OCI-LY7 (cell line): ENCODE measurements at regions not wholly inside any gene's neighbourhood (a gene's known extent, or its start where the extent isn't known, plus 50 kb on each side); places are given as distances from the start of the nearest gene placed in this dataset.

ENCODE experiments used
- BruUV-seq: library from RNA; stranded (reverse); fragments of 400-500 nt; replicated peaks from 2 replicates; lab custom pipeline; 2021; lab: Mats Ljungman, UMichigan
- CTCF ChIA-PET: fragments of 300-600 bp; sonication (Branson Sonifier 250); formaldehyde crosslinking; loops from one replicate; lab custom pipeline; 2022; ENCODE audit warnings: antibody characterized with exemption; ENCODE audit not compliant: unreplicated experiment; lab: Charles Lee
- POLR2A ChIA-PET: fragments of 300-600 bp; sonication (Branson Sonifier 250); formaldehyde crosslinking; loops from one replicate; lab custom pipeline; 2022; ENCODE audit warnings: antibody characterized with exemption; lab: Charles Lee
- DNase-seq: peaks from one replicate; pipeline ENCODE4 v3.0.0-alpha.2; 2015; ENCODE audit warnings: low spot score
- H2AFZ ChIP-seq: fragments of 200-600 bp; sonication (generic), shearing (Covaris generic); 2 replicates; pipeline ENCODE4 v1.6.1; 2014; ENCODE audit warnings: mild to moderate bottlenecking, antibody characterized with exemption, low read length, moderate library complexity
- H3K27ac ChIP-seq: fragments of 200-600 bp; sonication (generic); 2 replicates; pipeline ENCODE4 v1.5.1; 2014; ENCODE audit warnings: mixed run types, low read depth, mild to moderate bottlenecking, moderate library complexity, low read length, inconsistent platforms; ENCODE audit not compliant: poor library complexity, severe bottlenecking
- H3K36me3 ChIP-seq: fragments of 200-600 bp; sonication (generic); 2 replicates; pipeline ENCODE4 v1.6.1; 2014; ENCODE audit warnings: mild to moderate bottlenecking, antibody characterized with exemption, low read length, moderate library complexity, mixed read lengths; ENCODE audit not compliant: insufficient read depth
- H3K4me1 ChIP-seq: fragments of 200-600 bp; sonication (generic); 2 replicates; pipeline ENCODE4 v1.5.1; 2014; ENCODE audit warnings: mild to moderate bottlenecking, low read length; ENCODE audit not compliant: insufficient read depth, poor library complexity, severe bottlenecking
- H3K4me2 ChIP-seq: fragments of 200-600 bp; sonication (generic); 2 replicates; pipeline ENCODE4 v1.6.1; 2014; ENCODE audit warnings: mild to moderate bottlenecking, low read length
- H3K4me3 ChIP-seq: fragments of 200-600 bp; sonication (generic); 2 replicates; pipeline ENCODE4 v1.5.1; 2014; ENCODE audit warnings: mild to moderate bottlenecking, low read depth, low read length; ENCODE audit not compliant: poor library complexity, severe bottlenecking
- H3K79me2 ChIP-seq: fragments of 200-600 bp; sonication (generic); 2 replicates; pipeline ENCODE4 v1.6.1; 2016; ENCODE audit warnings: low read depth, mild to moderate bottlenecking, low read length, moderate library complexity, mixed read lengths; ENCODE audit not compliant: insufficient read depth
- H3K9me2 ChIP-seq: fragments of 200-600 bp; sonication (generic); 2 replicates; pipeline ENCODE4 v1.6.1; 2016; ENCODE audit warnings: mild to moderate bottlenecking, low read length, mixed read lengths; ENCODE audit not compliant: insufficient read depth
- H3K9me3 ChIP-seq: fragments of 200-600 bp; sonication (generic); 2 replicates; pipeline ENCODE4 v1.6.1; 2014; ENCODE audit warnings: mild to moderate bottlenecking, mixed run types, low read length, mixed read lengths
- H4K20me1 ChIP-seq: fragments of 200-600 bp; sonication (generic); 2 replicates; pipeline ENCODE4 v1.6.1; 2014; ENCODE audit warnings: mild to moderate bottlenecking, antibody characterized with exemption, low read length, moderate library complexity, mixed read lengths; ENCODE audit not compliant: insufficient read depth
- EZH2phosphoT487 ChIP-seq: fragments of 200-600 bp; sonication (generic); IDR thresholded peaks from 2 replicates; pipeline ENCODE4 v1.6.1; 2018; ENCODE audit warnings: low read depth, borderline replicate concordance, mild to moderate bottlenecking, mixed run types, antibody characterized with exemption, low read length, moderate library complexity, mixed read lengths
- intact Hi-C: fragments of 100-400 bp; cut with micrococcal nuclease; formaldehyde crosslinking; loops from one replicate; pipeline ENCODE4 v1.10.0; 2022; ENCODE audit not compliant: unreplicated experiment
- TF ChIP-seq, protein P1 (sequence below): fragments of 200-600 bp; sonication (generic); conservative IDR thresholded peaks from 2 replicates; pipeline ENCODE4 v1.5.1; 2014; ENCODE audit warnings: mild to moderate bottlenecking, antibody characterized with exemption, low read length, moderate library complexity, mixed read lengths

DNA sequence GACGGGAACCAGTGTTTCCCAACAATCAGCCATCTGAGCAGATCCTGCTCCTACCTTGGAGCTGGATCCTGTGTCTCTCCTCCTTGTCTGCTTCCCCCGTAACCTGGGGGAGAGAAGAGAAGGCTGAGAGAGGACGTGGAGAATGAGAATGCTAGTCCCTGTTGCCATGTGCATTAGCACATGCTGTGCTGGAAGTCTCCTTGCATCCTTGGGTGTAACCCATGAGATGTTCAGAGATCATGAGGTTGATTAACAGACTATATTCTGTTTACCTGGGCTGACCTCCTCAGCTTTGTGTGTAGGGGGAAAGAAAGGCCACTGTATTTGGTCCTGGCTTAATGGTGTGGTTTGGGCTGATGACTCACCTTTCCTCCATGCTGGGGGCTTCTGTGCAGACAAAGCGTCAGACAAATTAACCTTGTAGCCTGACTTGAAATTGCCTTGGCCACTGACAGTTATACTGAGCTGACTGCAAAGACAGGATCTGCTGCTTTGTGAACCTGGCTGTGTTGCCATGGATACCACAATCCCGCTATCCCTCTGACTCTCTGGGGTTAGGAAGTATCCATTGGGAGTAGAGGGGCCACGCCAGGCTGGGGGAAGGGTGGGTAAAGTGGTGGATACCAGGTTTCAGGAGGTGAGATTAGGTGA is 243.7 kb upstream of the CHD6 start:
- Histone ChIP-seq H3K9me2 (no peaks in the 10 kb centered on the region), H3K9me3 (no peaks in the 10 kb centered on the region), H3K4me2 (no peak overlapping the region), H3K27ac (no peak overlapping the region), H3K36me3 (no peaks in the 10 kb centered on the region), H3K4me1 (no peaks in the 10 kb centered on the region), H4K20me1 (no peaks in the 10 kb centered on the region), H3K4me3 (no peak overlapping the region), H3K79me2 (no peaks in the 10 kb centered on the region), H2AFZ (no peak overlapping the region)
- TF ChIP-seq, protein P1, sequence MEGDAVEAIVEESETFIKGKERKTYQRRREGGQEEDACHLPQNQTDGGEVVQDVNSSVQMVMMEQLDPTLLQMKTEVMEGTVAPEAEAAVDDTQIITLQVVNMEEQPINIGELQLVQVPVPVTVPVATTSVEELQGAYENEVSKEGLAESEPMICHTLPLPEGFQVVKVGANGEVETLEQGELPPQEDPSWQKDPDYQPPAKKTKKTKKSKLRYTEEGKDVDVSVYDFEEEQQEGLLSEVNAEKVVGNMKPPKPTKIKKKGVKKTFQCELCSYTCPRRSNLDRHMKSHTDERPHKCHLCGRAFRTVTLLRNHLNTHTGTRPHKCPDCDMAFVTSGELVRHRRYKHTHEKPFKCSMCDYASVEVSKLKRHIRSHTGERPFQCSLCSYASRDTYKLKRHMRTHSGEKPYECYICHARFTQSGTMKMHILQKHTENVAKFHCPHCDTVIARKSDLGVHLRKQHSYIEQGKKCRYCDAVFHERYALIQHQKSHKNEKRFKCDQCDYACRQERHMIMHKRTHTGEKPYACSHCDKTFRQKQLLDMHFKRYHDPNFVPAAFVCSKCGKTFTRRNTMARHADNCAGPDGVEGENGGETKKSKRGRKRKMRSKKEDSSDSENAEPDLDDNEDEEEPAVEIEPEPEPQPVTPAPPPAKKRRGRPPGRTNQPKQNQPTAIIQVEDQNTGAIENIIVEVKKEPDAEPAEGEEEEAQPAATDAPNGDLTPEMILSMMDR, result no peak
- TF ChIP-seq EZH2phosphoT487, result no peak
- intact Hi-C loops, result no loop called here
- no TSS peak for BruUV-seq
- ChIA-PET CTCF (no interaction called here), POLR2A (no interaction called here)
- DNase-seq, result no peak

DNA sequence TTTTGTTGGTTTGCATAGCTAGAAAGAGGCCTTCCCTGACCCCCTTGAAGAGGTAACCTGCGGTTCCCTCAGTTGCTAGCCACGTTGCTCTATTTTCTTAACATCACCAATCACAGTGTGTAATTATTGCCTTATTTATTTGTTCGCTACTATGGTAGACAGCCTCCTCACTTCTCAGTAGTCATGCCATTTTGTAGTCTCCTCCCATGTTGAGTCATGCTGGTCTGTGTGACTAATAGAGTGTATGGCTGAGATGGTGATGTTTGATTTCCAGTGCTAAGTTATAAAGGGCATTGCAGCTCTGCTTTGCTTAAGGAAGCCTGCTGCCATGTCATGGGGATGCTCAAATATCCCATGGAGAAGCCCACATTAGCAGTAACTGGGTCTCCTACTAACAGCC is 236.6 kb upstream of the CHD6 start:
- H3K9me2 ChIP-seq, result no peaks in the 10 kb centered on the region
- ChIA-PET POLR2A (interaction anchor here (0.6 to 1.4 kb wide), 2 partner anchors 9 to 95 kb away, joined by 4 to 6 read pairs; no protein-coding TSS in a partner anchor), CTCF (no interaction called here)
- H2AFZ ChIP-seq, result no peak overlapping the region
- H3K4me2 ChIP-seq, result no peak overlapping the region
- no peaks in the 10 kb centered on the region for H3K4me1 ChIP-seq
- intact Hi-C loops, result no loop called here
- H3K9me3 ChIP-seq, result no peaks in the 10 kb centered on the region
- H3K79me2 ChIP-seq, result no peaks in the 10 kb centered on the region
- no peaks in the 10 kb centered on the region for H4K20me1 ChIP-seq
- DNase-seq, result no peak
- no peak for TF ChIP-seq EZH2phosphoT487
- TF ChIP-seq, protein P1, result no peak
- BruUV-seq, result no TSS peak
- H3K4me3 ChIP-seq, result no peak overlapping the region
- H3K27ac ChIP-seq, result no peak overlapping the region
- no peaks in the 10 kb centered on the region for H3K36me3 ChIP-seq

DNA sequence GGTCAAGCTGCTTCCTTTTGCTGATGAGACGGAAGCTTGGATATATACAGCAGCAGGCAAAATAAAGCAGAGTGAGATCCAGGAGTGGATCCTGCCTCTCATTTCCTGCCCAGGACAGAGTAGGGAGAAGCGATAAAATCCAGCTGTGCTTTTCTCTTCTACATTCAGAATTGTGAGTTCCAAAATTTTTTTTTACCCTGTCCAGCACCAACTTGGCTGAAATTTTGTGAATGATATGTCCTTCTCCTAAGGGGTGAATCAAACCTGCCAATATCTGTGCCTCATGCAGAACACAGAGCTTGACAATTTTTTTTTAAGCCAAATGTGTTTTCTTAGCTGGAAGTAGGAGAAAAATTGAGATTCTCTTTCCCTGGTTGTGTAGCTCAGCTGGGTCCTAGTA is 235.6 kb upstream of the CHD6 start:
- Histone ChIP-seq H3K9me3 (no peaks in the 10 kb centered on the region), H3K79me2 (no peaks in the 10 kb centered on the region), H3K4me2 (no peak overlapping the region), H2AFZ (no peak overlapping the region), H3K4me1 (no peaks in the 10 kb centered on the region), H3K9me2 (no peaks in the 10 kb centered on the region), H3K27ac (no peak overlapping the region), H4K20me1 (no peaks in the 10 kb centered on the region), H3K36me3 (no peaks in the 10 kb centered on the region), H3K4me3 (no peak overlapping the region)
- BruUV-seq, result no TSS peak
- no peak for DNase-seq
- ChIA-PET CTCF (no interaction called here), POLR2A (interaction anchor here (1.4 kb wide), 1 partner anchor 10 kb away, joined by 4 read pairs; no protein-coding TSS in a partner anchor)
- intact Hi-C loops, result no loop called here
- TF ChIP-seq, protein P1, result no peak
- TF ChIP-seq EZH2phosphoT487, result no peak
